ENCODE measurements at regions not wholly inside any gene's neighbourhood (a gene's known extent, or its start where the extent isn't known, plus 50 kb on each side); places are given as distances from the start of the nearest gene placed in this dataset.

DNA sequence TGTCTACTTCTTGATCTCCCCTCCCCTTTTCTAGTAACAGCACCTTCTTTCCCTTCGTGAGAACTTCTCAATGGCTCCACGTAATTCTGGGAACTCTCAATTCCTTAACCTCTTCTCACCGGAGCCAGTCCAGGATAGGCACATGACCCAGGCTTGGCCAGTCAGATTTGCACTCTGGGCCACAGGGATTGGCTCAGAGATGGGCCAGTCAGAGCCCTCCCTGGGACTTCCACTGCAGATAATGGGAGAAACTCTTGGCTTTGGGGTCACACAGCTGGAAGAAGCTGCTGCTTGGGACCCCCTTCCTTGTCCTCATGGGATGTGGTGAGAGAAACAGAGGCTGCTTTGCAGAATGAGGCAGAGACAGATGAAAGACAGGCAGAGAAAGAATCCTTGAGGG, 302.3 kb downstream of the PTPRU start:
- TF ChIP-seq, protein P1, sequence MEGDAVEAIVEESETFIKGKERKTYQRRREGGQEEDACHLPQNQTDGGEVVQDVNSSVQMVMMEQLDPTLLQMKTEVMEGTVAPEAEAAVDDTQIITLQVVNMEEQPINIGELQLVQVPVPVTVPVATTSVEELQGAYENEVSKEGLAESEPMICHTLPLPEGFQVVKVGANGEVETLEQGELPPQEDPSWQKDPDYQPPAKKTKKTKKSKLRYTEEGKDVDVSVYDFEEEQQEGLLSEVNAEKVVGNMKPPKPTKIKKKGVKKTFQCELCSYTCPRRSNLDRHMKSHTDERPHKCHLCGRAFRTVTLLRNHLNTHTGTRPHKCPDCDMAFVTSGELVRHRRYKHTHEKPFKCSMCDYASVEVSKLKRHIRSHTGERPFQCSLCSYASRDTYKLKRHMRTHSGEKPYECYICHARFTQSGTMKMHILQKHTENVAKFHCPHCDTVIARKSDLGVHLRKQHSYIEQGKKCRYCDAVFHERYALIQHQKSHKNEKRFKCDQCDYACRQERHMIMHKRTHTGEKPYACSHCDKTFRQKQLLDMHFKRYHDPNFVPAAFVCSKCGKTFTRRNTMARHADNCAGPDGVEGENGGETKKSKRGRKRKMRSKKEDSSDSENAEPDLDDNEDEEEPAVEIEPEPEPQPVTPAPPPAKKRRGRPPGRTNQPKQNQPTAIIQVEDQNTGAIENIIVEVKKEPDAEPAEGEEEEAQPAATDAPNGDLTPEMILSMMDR (IDR thresholded peaks at IDR 0.05 in 4 of 5, conservative IDR thresholded peaks at IDR 0.05 in 1 of 5) = no peak
- no peak for TF ChIP-seq POLR2A (IDR thresholded peaks at IDR 0.05)

All from gastrocnemius medialis (tissue), 4 donors.